Ishikawa (cell line): ENCODE measurements at regions not wholly inside any gene's neighbourhood (a gene's known extent, or its start where the extent isn't known, plus 50 kb on each side); places are given as distances from the start of the nearest gene placed in this dataset.

ENCODE experiments used
- CEBPB ChIP-seq: IDR thresholded peaks from 2 replicates; pipeline ENCODE4 v1.6.1; 2012
- CREB1 ChIP-seq: IDR thresholded peaks from 2 replicates; pipeline ENCODE4 v1.6.1; 2012; ENCODE audit warnings: low read depth
- EGR1 ChIP-seq: IDR thresholded peaks from 2 replicates; pipeline ENCODE4 v1.6.1; 2012
- EP300 ChIP-seq: IDR thresholded peaks from 2 replicates; pipeline ENCODE4 v1.6.1; 2012; ENCODE audit warnings: borderline replicate concordance
- FOXM1 ChIP-seq: IDR thresholded peaks from 2 replicates; pipeline ENCODE4 v1.6.1; 2012; ENCODE audit warnings: low read depth, borderline replicate concordance
- NFIC ChIP-seq: IDR thresholded peaks from 2 replicates; pipeline ENCODE4 v1.6.1; 2012
- RAD21 ChIP-seq: IDR thresholded peaks from 2 replicates; pipeline ENCODE4 v1.6.1; 2012; ENCODE audit warnings: low read depth
- TAF1 ChIP-seq: IDR thresholded peaks from 2 replicates; pipeline ENCODE4 v1.6.1; 2012; ENCODE audit warnings: low read depth, mild to moderate bottlenecking
- TCF12 ChIP-seq: IDR thresholded peaks from 2 replicates; pipeline ENCODE4 v1.6.1; 2012; ENCODE audit warnings: low read depth
- TEAD4 ChIP-seq: IDR thresholded peaks from 2 replicates; pipeline ENCODE4 v1.6.1; 2012
- YY1 ChIP-seq: IDR thresholded peaks from 2 replicates; pipeline ENCODE4 v1.6.1; 2012; ENCODE audit warnings: low read depth
- ZBTB7A ChIP-seq: IDR thresholded peaks from 2 replicates; pipeline ENCODE4 v1.6.1; 2012; ENCODE audit warnings: low read depth
- TF ChIP-seq, protein P1 (sequence below): IDR thresholded peaks from 2 replicates; pipeline ENCODE4 v1.6.1; 2012; ENCODE audit warnings: low read depth, mild to moderate bottlenecking
- TF ChIP-seq, protein P2 (sequence below): IDR thresholded peaks from 2 replicates; pipeline ENCODE4 v1.6.1; 2012
- TF ChIP-seq, protein P3 (sequence below): IDR thresholded peaks from 2 replicates; pipeline ENCODE4 v1.6.1; 2012

DNA sequence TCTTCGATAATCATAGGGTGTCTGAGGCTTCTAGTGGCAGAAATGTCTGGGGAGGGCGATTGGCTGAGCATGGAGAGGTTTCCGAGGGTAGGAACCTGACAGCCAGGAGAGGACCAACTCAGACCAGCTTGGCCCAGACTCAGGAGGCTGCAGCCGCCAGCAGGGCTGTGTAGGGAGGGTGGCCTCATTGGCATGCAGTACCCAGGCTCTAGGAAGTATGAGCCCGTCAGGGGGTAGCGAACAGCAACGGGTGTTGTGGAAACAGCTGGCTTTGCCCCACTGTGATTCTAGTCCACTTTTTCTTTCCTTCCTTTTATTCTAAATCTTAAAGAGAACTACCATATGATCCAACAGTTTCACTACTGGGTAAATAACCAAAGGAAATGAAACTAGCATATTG lies 103.3 kb downstream of the DIRAS3 start:
- no peak for TF ChIP-seq TCF12
- no peak for TF ChIP-seq NFIC
- TF ChIP-seq FOXM1, result no peak
- TF ChIP-seq TAF1, result no peak
- TF ChIP-seq EGR1, result no peak
- TF ChIP-seq, protein P1, sequence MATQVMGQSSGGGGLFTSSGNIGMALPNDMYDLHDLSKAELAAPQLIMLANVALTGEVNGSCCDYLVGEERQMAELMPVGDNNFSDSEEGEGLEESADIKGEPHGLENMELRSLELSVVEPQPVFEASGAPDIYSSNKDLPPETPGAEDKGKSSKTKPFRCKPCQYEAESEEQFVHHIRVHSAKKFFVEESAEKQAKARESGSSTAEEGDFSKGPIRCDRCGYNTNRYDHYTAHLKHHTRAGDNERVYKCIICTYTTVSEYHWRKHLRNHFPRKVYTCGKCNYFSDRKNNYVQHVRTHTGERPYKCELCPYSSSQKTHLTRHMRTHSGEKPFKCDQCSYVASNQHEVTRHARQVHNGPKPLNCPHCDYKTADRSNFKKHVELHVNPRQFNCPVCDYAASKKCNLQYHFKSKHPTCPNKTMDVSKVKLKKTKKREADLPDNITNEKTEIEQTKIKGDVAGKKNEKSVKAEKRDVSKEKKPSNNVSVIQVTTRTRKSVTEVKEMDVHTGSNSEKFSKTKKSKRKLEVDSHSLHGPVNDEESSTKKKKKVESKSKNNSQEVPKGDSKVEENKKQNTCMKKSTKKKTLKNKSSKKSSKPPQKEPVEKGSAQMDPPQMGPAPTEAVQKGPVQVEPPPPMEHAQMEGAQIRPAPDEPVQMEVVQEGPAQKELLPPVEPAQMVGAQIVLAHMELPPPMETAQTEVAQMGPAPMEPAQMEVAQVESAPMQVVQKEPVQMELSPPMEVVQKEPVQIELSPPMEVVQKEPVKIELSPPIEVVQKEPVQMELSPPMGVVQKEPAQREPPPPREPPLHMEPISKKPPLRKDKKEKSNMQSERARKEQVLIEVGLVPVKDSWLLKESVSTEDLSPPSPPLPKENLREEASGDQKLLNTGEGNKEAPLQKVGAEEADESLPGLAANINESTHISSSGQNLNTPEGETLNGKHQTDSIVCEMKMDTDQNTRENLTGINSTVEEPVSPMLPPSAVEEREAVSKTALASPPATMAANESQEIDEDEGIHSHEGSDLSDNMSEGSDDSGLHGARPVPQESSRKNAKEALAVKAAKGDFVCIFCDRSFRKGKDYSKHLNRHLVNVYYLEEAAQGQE, result no peak
- no peak for TF ChIP-seq EP300
- TF ChIP-seq RAD21, result no peak
- no peak for TF ChIP-seq YY1

DNA sequence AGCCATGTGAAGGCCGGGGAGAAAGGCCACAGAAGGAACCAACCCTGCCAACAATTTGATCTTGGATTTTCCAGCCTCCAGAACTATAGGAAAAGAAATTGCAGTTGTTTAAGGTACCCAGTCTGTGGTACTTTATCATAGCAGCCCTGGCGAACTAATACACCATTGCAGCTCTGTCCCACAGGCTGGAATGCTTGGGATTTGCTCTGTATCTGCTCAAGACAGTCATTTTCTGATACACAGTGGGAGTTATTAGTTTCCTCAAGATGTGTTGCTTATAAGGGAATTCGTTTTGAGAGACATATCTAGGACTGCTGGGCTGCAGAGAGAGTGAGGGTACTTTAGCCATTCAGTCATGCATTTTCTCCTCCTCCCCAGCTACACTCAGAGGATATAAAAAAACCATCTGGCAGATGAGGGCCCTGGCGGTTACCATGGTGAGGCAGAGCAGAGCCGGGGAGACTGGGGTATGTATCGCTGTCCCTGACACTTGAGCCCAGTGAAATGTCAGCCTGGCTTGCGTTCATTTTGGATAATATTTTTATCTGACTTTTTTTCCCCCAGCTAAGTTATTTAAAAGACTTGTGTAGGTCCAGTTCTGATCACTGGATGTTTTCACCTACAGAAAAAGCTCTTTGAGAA lies 104.6 kb downstream of the DIRAS3 start:
- TF ChIP-seq EP300, result no peak
- no peak for TF ChIP-seq CEBPB
- TF ChIP-seq NFIC, result no peak
- TF ChIP-seq EGR1, result no peak
- no peak for TF ChIP-seq TCF12
- TF ChIP-seq YY1, result no peak
- no peak for TF ChIP-seq RAD21
- TF ChIP-seq, protein P2, sequence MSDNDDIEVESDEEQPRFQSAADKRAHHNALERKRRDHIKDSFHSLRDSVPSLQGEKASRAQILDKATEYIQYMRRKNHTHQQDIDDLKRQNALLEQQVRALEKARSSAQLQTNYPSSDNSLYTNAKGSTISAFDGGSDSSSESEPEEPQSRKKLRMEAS, result no peak
- no peak for TF ChIP-seq CREB1
- TF ChIP-seq, protein P3, sequence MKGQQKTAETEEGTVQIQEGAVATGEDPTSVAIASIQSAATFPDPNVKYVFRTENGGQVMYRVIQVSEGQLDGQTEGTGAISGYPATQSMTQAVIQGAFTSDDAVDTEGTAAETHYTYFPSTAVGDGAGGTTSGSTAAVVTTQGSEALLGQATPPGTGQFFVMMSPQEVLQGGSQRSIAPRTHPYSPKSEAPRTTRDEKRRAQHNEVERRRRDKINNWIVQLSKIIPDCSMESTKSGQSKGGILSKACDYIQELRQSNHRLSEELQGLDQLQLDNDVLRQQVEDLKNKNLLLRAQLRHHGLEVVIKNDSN, result no peak
- TF ChIP-seq, protein P1, result no peak
- TF ChIP-seq ZBTB7A, result no peak
- TF ChIP-seq FOXM1, result no peak
- no peak for TF ChIP-seq TEAD4
- no peak for TF ChIP-seq TAF1

DNA sequence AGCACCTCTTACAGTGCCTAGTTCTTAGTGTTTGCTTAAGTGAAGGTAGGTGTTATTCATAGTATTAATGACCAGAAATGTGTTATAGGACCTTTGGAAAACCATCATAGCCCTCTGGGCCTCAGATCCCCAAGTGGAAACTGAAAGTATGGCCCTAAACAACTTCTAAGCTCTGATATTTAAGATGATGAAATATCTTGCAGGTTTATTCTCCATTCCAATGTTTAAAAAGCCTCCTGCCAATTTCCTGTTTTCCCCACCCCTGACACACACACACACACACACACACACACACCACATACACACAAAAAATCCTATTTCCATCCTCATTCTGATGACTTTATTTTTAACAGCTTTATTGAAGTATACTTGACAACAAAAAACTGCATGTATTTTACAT lies 108.2 kb downstream of the DIRAS3 start:
- no peak for TF ChIP-seq TEAD4
- TF ChIP-seq, protein P3, result no peak
- TF ChIP-seq FOXM1, result no peak

DNA sequence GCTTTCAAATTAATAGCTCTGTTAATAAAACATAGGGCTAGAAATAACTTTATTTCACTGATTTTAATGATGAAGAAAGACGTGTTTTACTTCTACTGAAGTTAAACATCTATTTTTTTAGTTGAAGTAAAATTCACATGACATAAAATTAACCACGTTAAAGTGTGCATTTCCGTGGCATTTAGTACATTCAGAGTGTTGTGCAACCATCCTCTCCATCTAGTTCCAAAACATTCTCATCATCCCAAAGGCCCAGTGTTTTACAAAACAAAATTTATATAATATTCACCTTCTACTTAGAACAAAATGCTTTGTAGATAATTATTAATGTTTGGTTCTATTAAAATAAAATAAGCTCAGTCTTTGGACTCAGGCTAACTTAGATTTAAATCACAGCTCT lies 108.5 kb upstream of the GNG12 start:
- no peak for TF ChIP-seq TAF1
- TF ChIP-seq, protein P3, result no peak
- TF ChIP-seq EGR1, result no peak
- TF ChIP-seq, protein P1, result no peak
- TF ChIP-seq RAD21, result no peak
- no peak for TF ChIP-seq CEBPB
- TF ChIP-seq, protein P2, result no peak

DNA sequence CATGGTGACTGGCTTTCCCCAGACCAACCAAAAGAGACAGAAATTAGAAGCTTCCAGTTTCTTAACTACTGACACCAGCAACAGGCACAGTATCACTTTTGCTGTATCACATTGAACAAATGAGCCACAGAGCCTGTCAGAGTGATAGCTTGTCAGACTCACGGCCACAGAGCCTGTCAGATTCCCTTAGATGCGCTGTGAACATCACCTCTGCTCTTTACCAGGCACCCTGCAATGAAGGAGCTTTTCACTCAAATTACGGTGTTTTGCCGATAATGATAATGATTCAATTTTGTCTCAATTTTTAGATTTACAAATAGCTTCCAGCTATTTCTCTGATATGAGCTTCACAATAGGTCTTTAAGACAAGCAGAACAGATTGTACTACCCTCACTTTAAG lies 107.9 kb upstream of the GNG12 start:
- TF ChIP-seq EP300, result no peak
- no peak for TF ChIP-seq TCF12
- TF ChIP-seq FOXM1, result no peak
- TF ChIP-seq, protein P3, result no peak
- no peak for TF ChIP-seq CREB1
- TF ChIP-seq RAD21, result no peak
- no peak for TF ChIP-seq EGR1
- TF ChIP-seq CEBPB, result no peak
- no peak for TF ChIP-seq NFIC
- TF ChIP-seq ZBTB7A, result no peak
- TF ChIP-seq, protein P2, result no peak
- TF ChIP-seq TEAD4, result no peak
- TF ChIP-seq TAF1, result no peak
- no peak for TF ChIP-seq YY1
- TF ChIP-seq, protein P1, result no peak
